Lower leg skin (tissue), 4 donors: ENCODE measurements at regions not wholly inside any gene's neighbourhood (a gene's known extent, or its start where the extent isn't known, plus 50 kb on each side); places are given as distances from the start of the nearest gene placed in this dataset.

Experiments used
- DNase-seq, 2 donors: peaks; one replicate each; pipeline ENCODE4 v3.0.0-alpha.2; 2019; ENCODE audit warnings: low spot score in 2 of 2
- H3K4me3 ChIP-seq: fragments of 200-600 bp; sonication (generic); 2 replicates; pipeline ENCODE4 v1.5.1; 2017; ENCODE audit warnings: mild to moderate bottlenecking, low read depth; ENCODE audit not compliant: poor library complexity, severe bottlenecking
- POLR2A ChIP-seq, 2 donors: fragments of 450-650 bp; IDR thresholded peaks; one replicate each; pipeline ENCODE4 v1.6.1; 2016 to 2017; ENCODE audit warnings: antibody characterized with exemption in 2 of 2, mild to moderate bottlenecking in 1 of 2, moderate library complexity in 1 of 2
- WGBS, 2 donors: methylation state at CpG; one replicate each; pipeline ENCODE4 v1.1.5; 2018; 5-methylcytosine and 5-hydroxymethylcytosine counted together
- intact Hi-C: fragments of 100-400 bp; cut with DNase I; formaldehyde crosslinking; loops from one replicate; pipeline ENCODE4 v1.15.0; 2023; ENCODE audit warnings: low total_unique reads
- TF ChIP-seq, protein P1 (sequence below), 3 donors: fragments of 450-650 bp; IDR thresholded peaks; one replicate each; pipeline ENCODE4 v1.5.1; 2016; ENCODE audit warnings: antibody characterized with exemption in 3 of 3, mild to moderate bottlenecking in 3 of 3, moderate library complexity in 2 of 3

DNA sequence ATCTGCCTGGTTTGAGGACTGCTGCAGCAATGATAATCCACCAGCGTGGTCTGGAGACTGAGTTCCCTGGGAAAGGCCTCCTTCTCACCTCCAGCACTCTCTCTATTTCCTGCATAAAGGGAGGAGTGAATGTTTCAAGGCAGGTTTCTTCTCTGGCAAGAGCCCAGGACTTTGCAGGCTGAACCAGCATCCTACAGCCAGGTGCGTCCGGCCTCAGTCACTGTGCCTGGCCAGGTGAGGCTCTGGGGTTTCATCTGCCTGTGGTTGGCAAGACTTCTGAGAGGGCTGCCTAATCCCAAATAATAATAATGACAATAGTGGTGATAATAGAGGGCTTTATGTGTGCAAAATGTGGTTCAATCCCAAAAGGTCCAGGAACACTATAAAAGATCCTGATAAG lies 269.0 kb upstream of the TBC1D5 start:
- no peak for TF ChIP-seq POLR2A (IDR thresholded peaks at IDR 0.05)
- TF ChIP-seq, protein P1, sequence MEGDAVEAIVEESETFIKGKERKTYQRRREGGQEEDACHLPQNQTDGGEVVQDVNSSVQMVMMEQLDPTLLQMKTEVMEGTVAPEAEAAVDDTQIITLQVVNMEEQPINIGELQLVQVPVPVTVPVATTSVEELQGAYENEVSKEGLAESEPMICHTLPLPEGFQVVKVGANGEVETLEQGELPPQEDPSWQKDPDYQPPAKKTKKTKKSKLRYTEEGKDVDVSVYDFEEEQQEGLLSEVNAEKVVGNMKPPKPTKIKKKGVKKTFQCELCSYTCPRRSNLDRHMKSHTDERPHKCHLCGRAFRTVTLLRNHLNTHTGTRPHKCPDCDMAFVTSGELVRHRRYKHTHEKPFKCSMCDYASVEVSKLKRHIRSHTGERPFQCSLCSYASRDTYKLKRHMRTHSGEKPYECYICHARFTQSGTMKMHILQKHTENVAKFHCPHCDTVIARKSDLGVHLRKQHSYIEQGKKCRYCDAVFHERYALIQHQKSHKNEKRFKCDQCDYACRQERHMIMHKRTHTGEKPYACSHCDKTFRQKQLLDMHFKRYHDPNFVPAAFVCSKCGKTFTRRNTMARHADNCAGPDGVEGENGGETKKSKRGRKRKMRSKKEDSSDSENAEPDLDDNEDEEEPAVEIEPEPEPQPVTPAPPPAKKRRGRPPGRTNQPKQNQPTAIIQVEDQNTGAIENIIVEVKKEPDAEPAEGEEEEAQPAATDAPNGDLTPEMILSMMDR (IDR thresholded peaks at IDR 0.05): no peak
- no peak overlapping the region for H3K4me3 ChIP-seq
- DNase-seq: no peak
- intact Hi-C loops: no loop called here
- WGBS, 2 donors: 72 to 81% methylated on average over 3 of the region's 3 CpGs

DNA sequence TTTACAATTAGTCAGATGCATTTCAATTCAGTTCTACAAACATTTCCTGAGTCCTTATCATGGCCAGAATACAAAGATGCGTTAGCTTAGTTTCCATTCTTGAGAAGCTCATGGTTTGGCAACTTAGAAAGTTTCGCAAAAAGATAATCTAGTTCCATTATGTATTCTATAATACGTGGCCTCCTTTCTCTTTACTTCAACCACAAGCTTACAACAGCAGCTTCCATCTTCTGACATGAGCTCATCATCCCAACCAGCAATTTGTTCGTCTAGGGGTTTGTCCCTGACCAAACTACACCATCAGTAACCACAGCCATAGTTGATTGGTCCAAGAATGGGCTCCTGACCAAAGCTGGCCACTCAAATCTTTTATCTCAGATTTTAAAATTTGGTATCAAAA lies 267.6 kb upstream of the TBC1D5 start:
- DNase-seq: no peak
- 86% methylated on average over 4 of the region's 4 CpGs for WGBS, 2 donors
- intact Hi-C loops: no loop called here
- no peak for TF ChIP-seq POLR2A (IDR thresholded peaks at IDR 0.05)
- TF ChIP-seq, protein P1 (IDR thresholded peaks at IDR 0.05): no peak
- H3K4me3 ChIP-seq: no peak overlapping the region

DNA sequence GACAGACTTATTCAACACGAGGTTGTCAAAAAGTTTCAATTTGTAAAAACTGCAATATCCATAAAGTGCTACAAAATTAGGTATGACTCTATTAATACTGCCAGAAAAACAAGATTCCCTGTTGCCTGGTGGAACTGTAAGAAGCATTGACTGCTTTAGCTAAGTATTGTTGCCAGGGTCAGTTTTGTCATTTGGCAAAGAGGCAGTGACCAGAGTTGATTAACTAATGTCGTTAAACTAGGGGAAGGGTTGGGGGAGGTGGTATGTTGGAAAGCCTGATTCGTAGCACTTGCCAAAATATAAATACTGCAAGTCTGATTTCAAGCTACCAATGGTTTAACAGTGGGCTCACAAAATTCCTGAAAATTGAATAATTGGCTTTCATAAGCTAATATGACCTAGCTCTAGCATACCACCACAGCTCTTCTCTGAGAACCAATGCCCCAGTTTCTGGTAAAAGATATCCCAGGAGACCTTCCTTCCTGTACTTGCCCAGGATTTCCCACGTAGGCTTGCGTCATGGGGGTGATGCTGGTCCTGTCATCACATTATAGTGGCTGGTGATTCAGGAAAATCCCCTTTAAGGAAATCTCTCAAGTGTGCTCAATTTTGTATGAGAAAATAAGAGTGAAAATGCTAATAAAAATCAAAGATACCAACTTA lies 266.4 kb upstream of the TBC1D5 start:
- TF ChIP-seq POLR2A (IDR thresholded peaks at IDR 0.05): no peak
- TF ChIP-seq, protein P1 (IDR thresholded peaks at IDR 0.05): no peak
- intact Hi-C loops: no loop called here
- 54 to 66% methylated on average over 5 of the region's 5 CpGs for WGBS, 2 donors
- no peak for DNase-seq
- H3K4me3 ChIP-seq: no peak overlapping the region

DNA sequence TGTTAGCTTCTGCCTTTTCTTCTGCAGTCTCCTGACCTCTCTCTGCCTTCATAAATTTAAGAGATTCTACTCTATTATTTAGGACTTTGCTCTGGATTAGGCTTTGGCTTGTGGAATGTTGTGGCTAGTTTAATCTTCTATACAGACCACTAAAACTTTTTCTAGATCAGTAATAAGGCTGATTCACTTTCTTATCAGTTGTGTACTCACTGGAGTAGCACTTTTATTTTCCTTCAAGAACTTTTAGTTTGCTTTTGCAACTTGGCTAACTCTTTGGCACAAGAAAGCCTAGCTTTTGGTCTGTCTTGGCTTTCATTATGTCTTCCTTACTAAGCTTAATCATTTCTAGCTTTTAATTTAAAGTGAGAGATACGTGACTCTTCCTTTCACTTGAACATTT lies 265.5 kb upstream of the TBC1D5 start:
- WGBS, 2 donors: 72 to 96% methylated on average over 1 of the region's 1 CpG
- DNase-seq: no peak
- intact Hi-C loops: no loop called here
- TF ChIP-seq POLR2A (IDR thresholded peaks at IDR 0.05): no peak
- TF ChIP-seq, protein P1 (IDR thresholded peaks at IDR 0.05): no peak
- no peak overlapping the region for H3K4me3 ChIP-seq

DNA sequence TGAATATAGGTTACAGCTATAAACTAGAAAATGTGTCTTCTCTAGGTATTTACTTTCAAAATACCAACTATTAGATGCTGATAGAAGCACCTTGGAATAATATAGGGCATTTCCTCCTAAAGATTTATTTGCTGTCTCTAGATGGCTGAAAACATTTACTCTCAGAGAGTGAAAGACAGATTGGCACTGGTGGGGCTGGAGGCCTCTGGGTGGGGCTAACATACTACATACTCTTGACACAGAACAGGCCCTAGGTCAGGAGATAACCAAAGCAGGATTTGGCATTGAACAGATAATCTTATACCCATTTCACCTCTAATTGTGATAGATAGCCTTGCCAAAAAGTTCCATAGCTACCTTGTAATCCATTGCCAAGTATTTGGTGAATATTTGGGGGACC lies 253.3 kb upstream of the TBC1D5 start:
- intact Hi-C loops: no loop called here
- no peak for DNase-seq
- TF ChIP-seq, protein P1 (IDR thresholded peaks at IDR 0.05): no peak
- no peak for TF ChIP-seq POLR2A (IDR thresholded peaks at IDR 0.05)
- no peak overlapping the region for H3K4me3 ChIP-seq

DNA sequence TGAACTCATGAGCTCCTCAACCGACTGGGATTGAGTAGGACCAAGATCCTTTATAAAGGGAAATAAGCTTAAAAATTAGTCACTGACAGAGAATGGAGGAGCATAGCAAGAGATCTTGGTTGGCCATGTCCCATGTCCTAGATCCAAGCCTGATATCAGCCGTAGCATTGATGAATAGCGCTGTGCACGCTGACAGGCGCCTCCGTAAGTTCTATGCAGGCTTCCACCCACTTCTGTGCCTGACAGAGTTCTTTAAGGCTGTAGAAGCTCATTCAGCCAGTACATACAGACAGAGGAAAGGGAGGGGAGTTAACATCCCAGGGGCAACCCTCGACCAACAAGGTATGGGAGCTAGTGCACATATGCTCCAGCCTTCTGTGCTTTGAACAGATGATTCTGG lies 251.7 kb upstream of the TBC1D5 start:
- H3K4me3 ChIP-seq: no peak overlapping the region
- no peak for DNase-seq
- 72% methylated on average over 7 of the region's 7 CpGs for WGBS, 2 donors
- no peak for TF ChIP-seq POLR2A (IDR thresholded peaks at IDR 0.05)
- TF ChIP-seq, protein P1 (IDR thresholded peaks at IDR 0.05): no peak
- intact Hi-C loops: no loop called here
